ENCODE measurements at regions not wholly inside any gene's neighbourhood (a gene's known extent, or its start where the extent isn't known, plus 50 kb on each side); places are given as distances from the start of the nearest gene placed in this dataset.

GRCh38 chr1:79592707-79593106 is 586.2 kb upstream of the ADGRL4 start:
- H3K4me3 ChIP-seq (ENCODE audit: low read depth, low read length) = no peak overlapping the region
- TF ChIP-seq CTCF (IDR thresholded peaks at IDR 0.05; ENCODE audit: borderline replicate concordance, insufficient read depth, low read depth, low read length) = no peak

GRCh38 chr1:79588719-79589118 is 582.2 kb upstream of the ADGRL4 start:
- no peak for TF ChIP-seq CTCF (IDR thresholded peaks at IDR 0.05; ENCODE audit: borderline replicate concordance, insufficient read depth, low read depth, low read length)
- H3K4me3 ChIP-seq (ENCODE audit: low read depth, low read length) = no peak overlapping the region

- no peak overlapping the region for H3K4me3 ChIP-seq (ENCODE audit: low read depth, low read length)
- TF ChIP-seq CTCF (IDR thresholded peaks at IDR 0.05; ENCODE audit: borderline replicate concordance, insufficient read depth, low read depth, low read length) = no peak
These were observed 580.7 kb upstream of the ADGRL4 start for GRCh38 chr1:79587229-79587628.

GRCh38 chr1:79585801-79586200 is 579.3 kb upstream of the ADGRL4 start:
- no peak overlapping the region for H3K4me3 ChIP-seq (ENCODE audit: low read depth, low read length)
- TF ChIP-seq CTCF (IDR thresholded peaks at IDR 0.05; ENCODE audit: borderline replicate concordance, insufficient read depth, low read depth, low read length) = no peak

GRCh38 chr1:79575424-79575823 is 568.9 kb upstream of the ADGRL4 start:
- TF ChIP-seq CTCF (IDR thresholded peaks at IDR 0.05; ENCODE audit: borderline replicate concordance, insufficient read depth, low read depth, low read length) = no peak
- H3K4me3 ChIP-seq (ENCODE audit: low read depth, low read length) = no peak overlapping the region

- TF ChIP-seq CTCF (IDR thresholded peaks at IDR 0.05; ENCODE audit: borderline replicate concordance, insufficient read depth, low read depth, low read length) = no peak
- no peak overlapping the region for H3K4me3 ChIP-seq (ENCODE audit: low read depth, low read length)
These were observed 561.9 kb upstream of the ADGRL4 start for GRCh38 chr1:79568411-79568810.

- H3K4me3 ChIP-seq (ENCODE audit: low read depth, low read length) = no peak overlapping the region
- TF ChIP-seq CTCF (IDR thresholded peaks at IDR 0.05; ENCODE audit: borderline replicate concordance, insufficient read depth, low read depth, low read length) = no peak
These were observed 555.0 kb upstream of the ADGRL4 start for GRCh38 chr1:79561521-79561978.

Data from GM12875 (cell line).